K562 (cell line): ENCODE measurements at regions not wholly inside any gene's neighbourhood (a gene's known extent, or its start where the extent isn't known, plus 50 kb on each side); places are given as distances from the start of the nearest gene placed in this dataset.

Experiments used
- ARID1B ChIP-seq: fragments of 450-650 bp; IDR thresholded peaks from 2 replicates; pipeline ENCODE4 v1.6.1; 2016; ENCODE audit warnings: antibody characterized with exemption, mild to moderate bottlenecking, inconsistent platforms
- BACH1 ChIP-seq: fragments of 200-800 bp; sonication (Bioruptor generic); IDR thresholded peaks from 2 replicates; pipeline ENCODE4 v1.6.1; 2016; ENCODE audit warnings: missing genetic modification characterization, missing compliant biosample characterization
- KDM5B ChIP-seq: fragments of 200-600 bp; sonication (generic); IDR thresholded peaks from 2 replicates; pipeline ENCODE4 v1.6.1; 2012; ENCODE audit warnings: low read depth, mild to moderate bottlenecking, moderate library complexity, low read length, control low read depth, inconsistent platforms; ENCODE audit not compliant: insufficient replicate concordance
- MAFF ChIP-seq: IDR thresholded peaks from 2 replicates; pipeline ENCODE4 v1.6.1; 2012; ENCODE audit warnings: low read length, improper control_type of control experiment
- MEIS2 ChIP-seq: fragments of 450-650 bp; IDR thresholded peaks from 2 replicates; pipeline ENCODE4 v1.6.1; 2014; ENCODE audit warnings: mild to moderate bottlenecking; ENCODE audit not compliant: partially characterized antibody
- MITF ChIP-seq: IDR thresholded peaks from 2 replicates; pipeline ENCODE4 v1.6.1; 2014; ENCODE audit warnings: antibody characterized with exemption
- NONO ChIP-seq, 2 experiments: fragments of 200-400 bp in 1 of 2; fragments of 450-650 bp in 1 of 2; formaldehyde crosslinking in 1 of 2; IDR thresholded peaks; 2 replicates each; pipeline ENCODE4 v1.6.1; 2017; ENCODE audit warnings: low read depth in 2 of 2, mild to moderate bottlenecking in 2 of 2, moderate library complexity in 2 of 2, low read length in 1 of 2
- NR4A1 ChIP-seq, 2 experiments: fragments of 250-450 bp in 1 of 2; fragments of 450-650 bp in 1 of 2; sonication (Bioruptor Pico) in 1 of 2; IDR thresholded peaks; 2 replicates each; pipeline versions ENCODE4 v1.4.0 to v1.6.1; 2016 to 2020; ENCODE audit warnings: mild to moderate bottlenecking in 2 of 2, missing compliant biosample characterization in 1 of 2, missing genetic modification characterization in 1 of 2, moderate library complexity in 1 of 2
- POLR2AphosphoS2 ChIP-seq: IDR thresholded peaks from 2 replicates; pipeline ENCODE4 v1.6.1; 2012; ENCODE audit warnings: low read length, improper control_type of control experiment
- POLR2AphosphoS5 ChIP-seq: IDR thresholded peaks from 2 replicates; pipeline ENCODE4 v1.6.1; 2011; ENCODE audit warnings: mild to moderate bottlenecking, low read depth, low read length, moderate library complexity; ENCODE audit not compliant: control insufficient read depth, insufficient read depth
- RERE ChIP-seq: sonication (generic); formaldehyde crosslinking; IDR thresholded peaks from 2 replicates; pipeline ENCODE4 v1.8.0; 2023; ENCODE audit warnings: missing genetic modification reagents, mild to moderate bottlenecking, borderline replicate concordance
- REST ChIP-seq, 2 experiments: fragments of 450-650 bp; formaldehyde crosslinking in 1 of 2; IDR thresholded peaks; 2 replicates each; pipeline versions ENCODE4 v1.4.0 to v1.6.1; 2014 to 2020; ENCODE audit warnings: mild to moderate bottlenecking in 2 of 2, borderline replicate concordance in 1 of 2, low read depth in 1 of 2
- U2AF1 ChIP-seq: fragments of 200-400 bp; formaldehyde crosslinking; optimal IDR thresholded peaks from 2 replicates; pipeline ENCODE3; 2017; ENCODE audit warnings: mild to moderate bottlenecking, low read depth, low read length, moderate library complexity

GRCh38 chr16:6122401-6122800, 1024.8 kb upstream of the EEF2KMT start (continued):
- TF ChIP-seq BACH1 (tag) (no peak), ARID1B (no peak), MITF (no peak), POLR2AphosphoS2 (no peak), POLR2AphosphoS5 (no peak), RERE (CRISPR knock-in tag) (no peak), KDM5B (no peak), NR4A1 (CRISPR knock-in tag; IDR thresholded peaks at IDR 0.05) (no peak), NR4A1 (tag; IDR thresholded peaks at IDR 0.05) (no peak), MEIS2 (no peak), MAFF (peak; percentile 96), REST (IDR thresholded peaks at IDR 0.05; ENCODE audit: borderline replicate concordance) (no peak), REST (CRISPR knock-in tag; IDR thresholded peaks at IDR 0.05; ENCODE audit: low read depth) (no peak), NONO (IDR thresholded peaks at IDR 0.05; ENCODE audit: low read depth in 2 of 2, low read length in 1 of 2) (no peak), U2AF1 (no peak)
